ENCODE measurements at regions not wholly inside any gene's neighbourhood (a gene's known extent, or its start where the extent isn't known, plus 50 kb on each side); places are given as distances from the start of the nearest gene placed in this dataset.

GRCh38 chr11:15773476-15774387 is 582.6 kb downstream of the SOX6 start:
- no peak for TF ChIP-seq REST (IDR thresholded peaks at IDR 0.05; ENCODE audit: insufficient read depth in 1 of 2, low read depth in 2 of 2, low read length in 1 of 2)
- no peak for TF ChIP-seq TCF7L2 (IDR thresholded peaks at IDR 0.05; ENCODE audit: low read depth, low read length)
- no peak for TF ChIP-seq SIN3A (IDR thresholded peaks at IDR 0.05; ENCODE audit: borderline replicate concordance, insufficient read depth, low read depth, low read length)
- no peak for TF ChIP-seq POLR2AphosphoS5 (IDR thresholded peaks at IDR 0.05; ENCODE audit: low read depth, low read length)
- no peak for TF ChIP-seq CTCF (IDR thresholded peaks at IDR 0.05)
- CTCF ChIA-PET: no interaction called here
- no TSS peak for BruUV-seq (replicated peaks)
- no peak overlapping the region for H3K27ac ChIP-seq (ENCODE audit: low read length)
- intact Hi-C loops (cut with micrococcal nuclease; ENCODE audit: unreplicated experiment): no loop called here
- ATAC-seq: no peak
- H3K4me3 ChIP-seq (ENCODE audit: low read depth in 2 of 2, low read length in 2 of 2): no peak overlapping the region
- no peaks in the 10 kb centered on the region for H3K4me1 ChIP-seq (ENCODE audit: control insufficient read depth, insufficient read depth, low read length)
- peaks cover 2% of the 10 kb centered on the region for H3K27me3 ChIP-seq (ENCODE audit: control insufficient read depth, insufficient read depth, low read length)
- no peaks in the 10 kb centered on the region for H3K36me3 ChIP-seq (ENCODE audit: control insufficient read depth, insufficient read depth, low read length)
- no peak for DNase-seq (ENCODE audit: low read depth, low spot score)
- in situ Hi-C loops (cut with HindIII; ENCODE audit: low pct_unique_long_range_greater_than_20kb, low sequenced_read_pairs): no loop called here
- no peaks in the 10 kb centered on the region for H3K9me3 ChIP-seq (ENCODE audit: control insufficient read depth, insufficient read depth, low read depth, low read length)
- POLR2A ChIA-PET: no interaction called here

GRCh38 chr11:15774388-15774939 is 581.9 kb downstream of the SOX6 start:
- DNase-seq (ENCODE audit: low read depth, low spot score) (no peak), ATAC-seq (no peak)
- intact Hi-C loops (cut with micrococcal nuclease; ENCODE audit: unreplicated experiment) (no loop called here), in situ Hi-C loops (cut with HindIII; ENCODE audit: low pct_unique_long_range_greater_than_20kb, low sequenced_read_pairs) (no loop called here)
- ChIA-PET POLR2A (no interaction called here), CTCF (no interaction called here)
- Histone ChIP-seq H3K27ac (ENCODE audit: low read length) (no peak overlapping the region), H3K9me3 (ENCODE audit: control insufficient read depth, insufficient read depth, low read depth, low read length) (no peaks in the 10 kb centered on the region), H3K4me3 (ENCODE audit: low read depth in 2 of 2, low read length in 2 of 2) (no peak overlapping the region), H3K36me3 (ENCODE audit: control insufficient read depth, insufficient read depth, low read length) (no peaks in the 10 kb centered on the region), H3K4me1 (ENCODE audit: control insufficient read depth, insufficient read depth, low read length) (no peaks in the 10 kb centered on the region), H3K27me3 (ENCODE audit: control insufficient read depth, insufficient read depth, low read length) (peaks cover 2% of the 10 kb centered on the region)
- TF ChIP-seq TCF7L2 (IDR thresholded peaks at IDR 0.05; ENCODE audit: low read depth, low read length): no peak
- TF ChIP-seq SIN3A (IDR thresholded peaks at IDR 0.05; ENCODE audit: borderline replicate concordance, insufficient read depth, low read depth, low read length): no peak
- no peak for TF ChIP-seq POLR2AphosphoS5 (IDR thresholded peaks at IDR 0.05; ENCODE audit: low read depth, low read length)
- no peak for TF ChIP-seq CTCF (IDR thresholded peaks at IDR 0.05)
- no peak for TF ChIP-seq REST (IDR thresholded peaks at IDR 0.05; ENCODE audit: insufficient read depth in 1 of 2, low read depth in 2 of 2, low read length in 1 of 2)
- BruUV-seq (replicated peaks): no TSS peak

Measured in Panc1 (cell line).